ENCODE measurements at regions not wholly inside any gene's neighbourhood (a gene's known extent, or its start where the extent isn't known, plus 50 kb on each side); places are given as distances from the start of the nearest gene placed in this dataset.

DNA sequence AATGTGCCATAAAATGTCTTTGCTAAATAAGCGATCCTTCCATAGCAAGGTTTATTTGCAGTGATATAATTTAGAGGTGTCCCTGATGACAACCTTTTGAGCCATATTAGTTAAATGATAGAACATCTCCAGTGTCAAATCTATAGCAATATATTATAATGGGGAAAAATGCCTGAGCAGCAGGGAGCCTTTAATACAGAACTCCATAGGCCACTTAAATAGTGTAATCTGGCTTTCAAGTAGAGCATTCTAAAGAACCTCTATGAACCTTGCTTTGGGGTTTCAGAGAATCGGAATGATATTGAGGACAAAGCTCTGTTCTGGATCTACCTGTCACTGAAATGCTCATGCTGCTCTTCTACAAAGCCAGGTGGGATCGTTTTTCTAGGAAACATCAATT is 96.7 kb upstream of the MEF2C start:
- DNase-seq = no peak

GRCh38 chr5:88979244-88979643 is 96.3 kb upstream of the MEF2C start:
- no peak for DNase-seq

- no peak for DNase-seq
Measured at GRCh38 chr5:88976914-88977313, 93.9 kb upstream of the MEF2C start.

DNA sequence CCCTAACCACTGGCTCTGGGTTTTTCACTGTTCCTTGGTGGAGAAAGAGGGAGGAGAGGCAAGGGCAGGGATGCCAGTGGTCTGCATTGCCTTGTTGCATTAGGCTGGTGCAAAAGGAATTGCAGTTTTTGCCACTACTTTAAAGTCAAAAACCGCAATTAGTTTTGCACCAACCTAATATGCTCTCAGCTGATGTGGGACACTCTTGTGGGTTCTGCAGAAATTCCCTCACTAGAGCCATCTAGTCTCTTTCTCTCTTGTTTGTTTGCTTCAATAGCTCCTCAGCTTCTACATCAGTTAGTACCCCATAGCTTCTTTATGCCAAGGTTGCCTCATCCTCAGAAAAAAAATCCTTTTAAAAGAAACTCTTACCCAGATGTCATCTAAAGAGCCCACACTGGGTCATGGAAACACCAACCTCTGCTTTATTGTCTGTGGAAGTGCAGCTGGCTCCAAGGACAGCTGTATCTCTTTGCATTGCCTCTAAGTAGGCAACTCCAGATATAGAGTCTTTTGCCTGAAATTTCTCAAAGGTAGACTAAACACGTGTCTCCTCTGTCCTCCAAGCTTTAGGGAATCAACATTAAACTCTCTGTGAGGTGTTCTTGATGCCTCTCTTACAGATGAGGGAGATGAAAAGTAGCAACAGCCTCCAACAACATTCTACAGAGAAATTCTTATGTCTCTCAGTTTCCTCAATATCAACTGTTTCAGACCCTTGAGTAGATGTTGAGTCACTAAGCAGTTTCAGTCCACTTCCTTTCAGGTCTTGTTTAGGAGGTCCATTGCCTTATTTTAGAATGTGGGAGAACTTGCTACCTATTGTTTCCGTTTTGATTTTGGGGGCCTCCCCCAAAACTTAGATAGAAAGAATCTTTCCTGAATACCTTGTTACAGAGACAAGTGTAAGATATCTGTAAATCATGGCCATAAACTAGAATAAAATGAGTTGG is 84.9 kb upstream of the MEF2C start:
- no peak for DNase-seq

DNA sequence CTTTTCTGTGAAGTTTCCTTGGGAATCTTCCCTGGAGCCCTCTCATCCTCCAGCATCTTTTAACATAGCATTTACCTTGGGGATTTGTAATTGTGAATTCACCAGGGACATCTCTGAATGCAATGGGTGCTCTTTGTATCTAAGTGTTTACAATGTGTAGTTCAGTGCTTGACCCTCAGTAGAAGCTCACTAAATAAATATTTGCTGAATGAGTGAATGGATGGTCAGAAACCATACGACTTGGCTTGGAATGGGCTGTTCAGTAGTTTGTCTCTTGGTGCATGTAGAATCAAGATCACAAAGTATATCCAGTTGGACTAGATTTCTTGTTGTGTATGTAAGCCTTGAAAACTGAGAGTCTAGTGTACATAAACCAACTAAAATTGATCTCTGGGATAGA is 81.8 kb upstream of the MEF2C start:
- DNase-seq = no peak

- DNase-seq = no peak
Measured at GRCh38 chr5:88957013-88957412, 74.0 kb upstream of the MEF2C start.

- DNase-seq = no peak
Measured at GRCh38 chr5:88956416-88956815, 73.4 kb upstream of the MEF2C start.

DNA sequence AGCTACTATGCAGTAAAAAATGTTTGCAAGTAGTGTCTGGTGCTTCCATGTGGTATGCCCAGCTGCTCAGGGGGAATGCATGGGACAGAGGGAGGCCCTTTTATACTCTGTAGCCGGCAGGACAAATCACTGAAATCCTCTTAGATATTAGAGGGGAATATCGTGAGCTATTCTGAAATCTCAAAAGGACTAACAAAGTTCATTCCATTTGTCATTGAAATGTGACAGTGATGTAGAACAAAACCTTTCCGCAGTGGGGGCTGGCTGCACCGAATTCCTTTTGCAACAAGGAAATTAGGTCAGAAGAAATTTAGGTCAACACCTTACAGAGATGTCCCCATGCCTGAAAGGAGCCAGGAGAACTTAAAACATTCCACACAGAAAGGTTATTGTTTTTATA is 72.4 kb upstream of the MEF2C start:
- DNase-seq = no peak

DNA sequence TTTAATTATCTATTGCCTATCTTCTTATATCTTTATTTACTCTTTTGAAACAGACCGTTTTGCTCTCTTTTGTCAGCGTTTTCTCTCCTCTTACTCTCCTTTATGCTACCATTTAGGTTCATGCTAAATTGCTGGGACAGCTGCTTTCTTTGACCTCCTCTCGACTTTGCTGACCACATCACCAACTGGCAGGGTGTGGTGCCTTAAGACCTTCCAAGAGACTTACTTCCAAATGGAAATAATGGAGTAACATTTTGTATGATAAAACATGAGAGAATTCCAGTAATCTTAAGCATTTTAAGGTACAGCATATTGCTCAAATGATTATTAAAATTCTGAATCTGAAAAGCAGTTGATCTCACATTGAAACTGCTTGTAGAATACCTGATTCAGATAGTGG is 71.5 kb upstream of the MEF2C start:
- no peak for DNase-seq

DNA sequence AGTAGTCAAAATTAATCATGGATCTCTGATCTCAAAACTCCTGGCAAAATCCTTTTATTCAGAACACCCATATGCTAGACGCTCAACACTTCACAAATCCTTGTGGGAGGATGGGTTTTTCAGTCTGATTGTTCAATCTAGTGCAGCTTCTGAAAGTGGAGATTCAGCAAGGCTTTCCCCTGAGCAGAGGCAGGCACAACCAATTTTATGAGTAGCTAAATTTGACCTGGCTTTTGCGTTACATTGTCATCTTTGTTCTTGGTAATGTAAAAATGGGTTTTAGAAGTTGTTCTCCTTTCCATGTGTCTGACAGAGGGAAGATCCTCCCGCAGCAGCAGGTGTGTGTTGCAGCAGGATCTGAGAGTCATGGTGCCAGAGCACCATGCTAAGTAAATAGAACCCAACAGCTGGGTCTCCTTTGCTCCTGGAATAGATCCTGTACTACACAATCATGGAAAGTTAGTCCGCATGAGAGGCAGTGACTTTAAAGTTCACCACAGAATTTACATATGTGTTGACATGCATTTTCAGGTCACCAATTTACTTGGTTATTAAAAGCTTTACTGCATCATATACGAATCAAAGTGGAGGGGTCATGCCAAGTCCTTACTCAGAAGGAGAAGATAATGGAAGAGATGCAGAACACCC is 70.1 kb upstream of the MEF2C start:
- DNase-seq = no peak

DNA sequence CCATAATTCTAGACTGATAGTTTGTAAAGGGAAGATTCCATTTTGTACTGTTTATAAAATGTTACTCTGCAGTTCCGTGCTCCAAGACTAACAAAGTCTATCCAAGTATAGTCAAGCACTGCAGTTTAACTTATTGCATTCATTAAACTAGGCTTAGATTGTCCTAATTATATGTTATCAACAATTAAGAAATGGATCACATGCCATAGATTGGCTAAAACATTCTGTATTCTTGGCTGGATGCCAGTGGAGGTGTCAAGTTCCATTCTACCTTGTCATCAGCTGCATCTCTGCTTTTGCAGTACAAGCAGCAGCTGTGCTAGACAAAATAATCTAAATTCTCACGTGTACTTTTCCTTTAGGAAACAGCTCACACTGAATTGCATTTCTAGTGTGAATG is 69.4 kb upstream of the MEF2C start:
- no peak for DNase-seq

DNA sequence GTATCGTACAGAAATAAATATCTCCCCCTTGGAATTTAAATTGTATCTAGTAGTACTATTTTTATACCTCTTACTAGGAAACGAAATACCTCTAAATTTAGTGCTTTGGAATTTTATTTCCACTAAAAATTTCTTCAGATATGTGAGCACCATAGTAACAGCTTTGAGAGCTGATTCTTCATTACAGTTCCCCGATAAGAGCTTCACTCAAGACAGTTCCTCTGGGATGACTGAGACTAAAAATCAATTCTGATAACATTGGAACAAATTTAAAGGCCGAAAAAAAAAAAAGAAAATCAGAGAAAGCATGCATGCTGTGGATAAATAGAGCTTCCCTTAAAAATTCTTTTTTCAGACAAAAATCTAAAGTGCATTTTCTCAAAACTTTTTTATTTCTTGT is 68.5 kb upstream of the MEF2C start:
- no peak for DNase-seq

DNA sequence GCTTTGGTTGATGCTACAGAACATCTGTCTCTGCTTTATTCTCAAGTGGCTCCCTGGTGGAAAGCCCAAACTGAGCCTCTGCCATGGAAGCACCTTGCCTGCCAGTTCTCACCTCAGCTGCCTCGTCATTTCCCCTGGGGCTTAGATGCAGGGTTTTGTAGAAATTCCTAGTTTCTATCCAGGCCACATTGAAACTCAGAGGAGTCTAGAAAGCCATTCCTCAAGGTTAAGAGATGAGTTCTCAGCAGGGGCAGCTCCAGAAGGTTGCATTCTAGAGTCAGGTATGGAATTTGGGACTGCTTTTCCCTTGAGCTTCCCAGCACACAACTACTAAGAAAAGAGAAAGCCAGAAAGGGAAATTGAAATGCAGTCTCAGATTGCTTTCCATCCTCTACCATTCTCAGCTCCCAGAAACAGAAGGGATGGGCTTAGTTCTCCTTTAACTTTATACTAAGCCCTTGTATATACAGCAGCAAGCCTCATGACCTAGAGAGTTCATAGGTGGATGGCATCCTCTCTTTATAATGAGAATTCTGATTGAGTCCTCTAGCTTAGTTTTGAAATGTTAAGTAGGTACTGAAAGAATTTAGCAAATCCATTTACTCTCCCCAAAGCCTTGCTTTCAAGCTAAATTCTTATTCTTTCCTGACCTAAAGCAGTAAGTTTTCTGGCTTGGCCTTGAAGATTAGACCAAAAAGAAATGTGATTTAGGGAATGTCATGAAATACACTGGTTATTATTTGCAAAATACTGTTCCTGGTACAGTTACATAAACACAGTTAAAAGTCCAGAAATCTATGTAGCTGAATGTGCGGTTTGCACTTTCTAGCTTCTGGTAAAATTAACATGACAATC is 66.0 kb upstream of the MEF2C start:
- DNase-seq = no peak

GRCh38 chr5:88944751-88945531 is 62.0 kb upstream of the MEF2C start:
- DNase-seq = no peak

DNA sequence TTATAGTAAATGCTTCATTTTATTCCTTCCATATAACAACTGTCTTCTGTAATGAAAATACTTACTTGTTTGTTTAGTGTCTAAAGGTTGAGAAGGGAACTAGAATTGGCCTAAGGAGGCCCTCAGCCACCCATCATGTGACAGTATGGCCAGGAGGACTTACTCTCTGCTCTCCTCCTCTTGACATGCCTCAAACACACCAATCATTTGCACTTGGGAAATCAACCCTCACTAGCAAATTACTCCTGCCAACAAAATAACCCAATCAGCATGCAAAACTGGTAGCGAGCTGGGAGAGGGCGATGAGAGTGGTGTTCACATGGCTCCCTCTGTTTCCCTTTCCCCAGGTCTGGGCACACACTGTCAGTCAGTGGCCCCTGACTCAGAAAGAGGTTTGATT is 58.6 kb upstream of the MEF2C start:
- no peak for DNase-seq

DNA sequence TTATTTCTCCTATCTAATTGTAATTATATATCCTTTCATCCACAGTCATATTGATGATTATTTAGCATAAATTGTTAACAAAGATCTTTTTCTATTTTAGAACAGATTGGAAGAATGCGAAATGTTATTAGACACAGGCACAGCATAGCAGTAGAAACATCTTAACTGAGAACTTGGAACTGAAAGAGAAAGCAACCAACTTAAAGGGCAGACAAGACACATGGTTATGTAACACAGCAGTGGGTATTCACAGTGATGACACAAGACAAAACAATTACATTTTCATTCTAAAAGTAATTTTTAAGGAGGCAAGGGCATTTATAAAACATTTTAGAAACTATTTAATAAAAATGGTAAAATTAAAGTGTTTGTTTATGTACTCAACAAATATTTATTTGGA is 57.7 kb upstream of the MEF2C start:
- no peak for DNase-seq

GRCh38 chr5:88939300-88939699 is 56.3 kb upstream of the MEF2C start:
- no peak for DNase-seq

DNA sequence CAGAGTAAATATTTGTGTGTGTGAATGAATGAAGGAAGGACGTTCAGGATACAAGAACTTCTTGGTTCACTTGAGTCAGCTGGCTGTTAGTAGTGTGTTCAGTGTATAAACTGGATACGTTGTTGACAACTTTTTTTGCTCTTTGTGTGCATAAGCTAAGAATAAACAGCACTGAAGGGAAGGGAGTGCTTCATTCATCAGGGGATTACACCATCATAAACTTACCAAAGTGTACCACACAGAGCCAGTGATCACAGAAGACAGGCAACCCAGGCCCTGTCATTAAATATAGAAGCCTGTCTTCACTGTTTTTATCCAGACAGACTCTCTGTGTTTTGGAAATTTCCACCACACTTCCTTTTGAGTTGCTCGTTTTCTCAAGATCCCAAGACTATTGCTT is 55.5 kb upstream of the MEF2C start:
- DNase-seq = no peak

- no peak for DNase-seq
Measured at GRCh38 chr5:88937406-88937805, 54.4 kb upstream of the MEF2C start.

DNA sequence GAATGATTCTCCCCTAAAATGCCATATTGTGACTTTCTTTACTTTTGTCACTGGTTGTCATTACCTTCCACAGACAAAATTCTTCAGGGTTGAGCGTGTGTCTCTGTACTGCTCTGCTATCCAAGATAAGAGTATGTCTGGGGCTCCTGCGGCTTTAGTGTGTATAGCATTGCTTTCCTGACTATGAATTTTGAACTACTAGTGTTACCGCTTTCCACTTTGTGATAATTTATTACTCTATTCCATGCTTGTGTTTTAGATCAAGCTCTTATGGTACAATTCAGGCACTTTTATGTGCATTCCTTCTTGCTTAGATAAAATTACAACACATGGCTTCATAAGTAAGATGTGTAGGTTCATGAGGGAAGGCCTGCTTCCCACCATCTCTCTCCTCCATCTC is 51.5 kb upstream of the MEF2C start:
- DNase-seq = no peak
